PC-9 (cell line): ENCODE measurements at regions not wholly inside any gene's neighbourhood (a gene's known extent, or its start where the extent isn't known, plus 50 kb on each side); places are given as distances from the start of the nearest gene placed in this dataset.

Experiments used
- BruUV-seq: library from RNA; stranded (reverse); fragments of 400-500 nt; replicated peaks from 2 replicates; lab custom pipeline; 2021; lab: Mats Ljungman, UMichigan
- CTCF ChIA-PET: fragments of 300-600 bp; sonication (Branson Sonifier 250); formaldehyde crosslinking; loops from one replicate; lab custom pipeline; 2022; ENCODE audit warnings: antibody characterized with exemption; lab: Charles Lee
- POLR2A ChIA-PET: fragments of 300-600 bp; sonication (Branson Sonifier 250); formaldehyde crosslinking; loops from one replicate; lab custom pipeline; 2022; ENCODE audit warnings: antibody characterized with exemption; ENCODE audit not compliant: unreplicated experiment; lab: Charles Lee
- DNase-seq, 2 experiments: peaks; one replicate each; pipeline versions ENCODE4 v3.0.0 to v3.0.0-alpha.2; 2015 to 2022; ENCODE audit warnings: mixed read lengths in 1 of 2
- H2AFZ ChIP-seq: fragments of 200-600 bp; sonication (generic); 2 replicates; pipeline ENCODE4 v1.8.1; 2017; ENCODE audit warnings: antibody characterized with exemption
- H3F3A ChIP-seq: fragments of 200-600 bp; sonication (generic); 2 replicates; pipeline ENCODE4 v1.8.1; 2017; ENCODE audit warnings: antibody characterized with exemption, mild to moderate bottlenecking, low read depth; ENCODE audit not compliant: insufficient read depth
- H3K27ac ChIP-seq: fragments of 200-600 bp; sonication (generic); 2 replicates; pipeline ENCODE4 v1.6.1; 2016; ENCODE audit warnings: mixed run types
- H3K27me3 ChIP-seq: fragments of 200-600 bp; sonication (generic); 2 replicates; pipeline ENCODE4 v1.6.1; 2016; ENCODE audit warnings: low read depth, mixed run types; ENCODE audit not compliant: insufficient read depth
- H3K36me3 ChIP-seq: fragments of 200-600 bp; sonication (generic); 2 replicates; pipeline ENCODE4 v1.6.1; 2016; ENCODE audit warnings: low read depth, mixed run types
- H3K4me1 ChIP-seq: fragments of 200-600 bp; sonication (generic); replicated peaks from 2 replicates; pipeline ENCODE4 v1.6.1; 2016; ENCODE audit warnings: mixed run types; ENCODE audit not compliant: insufficient read depth
- H3K4me2 ChIP-seq: fragments of 200-600 bp; sonication (generic); 2 replicates; pipeline ENCODE4 v1.6.1; 2017; ENCODE audit warnings: mixed run types
- H3K4me3 ChIP-seq: fragments of 200-600 bp; sonication (generic); 2 replicates; pipeline ENCODE4 v1.6.1; 2016; ENCODE audit warnings: mixed run types
- H3K79me2 ChIP-seq: fragments of 200-600 bp; sonication (generic); 2 replicates; pipeline ENCODE4 v1.6.1; 2017; ENCODE audit warnings: low read depth, mixed run types
- H3K9me2 ChIP-seq: fragments of 200-600 bp; sonication (generic); 2 replicates; pipeline ENCODE4 v1.8.1; 2017; ENCODE audit warnings: mild to moderate bottlenecking; ENCODE audit not compliant: insufficient read depth
- H3K9me3 ChIP-seq: fragments of 200-600 bp; sonication (generic); 2 replicates; pipeline ENCODE4 v1.8.1; 2016; ENCODE audit warnings: low read depth; ENCODE audit not compliant: insufficient read depth
- H4K20me1 ChIP-seq: fragments of 200-600 bp; sonication (generic); 2 replicates; pipeline ENCODE4 v1.8.1; 2017; ENCODE audit not compliant: insufficient read depth
- EZH2 ChIP-seq: fragments of 200-600 bp; sonication (generic); IDR thresholded peaks from 2 replicates; pipeline ENCODE4 v1.8.0; 2017; ENCODE audit warnings: antibody characterized with exemption, low read depth
- intact Hi-C: fragments of 100-400 bp; cut with micrococcal nuclease; formaldehyde crosslinking; loops from one replicate; pipeline ENCODE4 v1.10.0; 2022; ENCODE audit not compliant: unreplicated experiment
- TF ChIP-seq, protein P1 (sequence below): fragments of 200-600 bp; sonication (generic); conservative IDR thresholded peaks from 2 replicates; pipeline ENCODE4 v1.6.1; 2017; ENCODE audit warnings: mixed run types, antibody characterized with exemption, mild to moderate bottlenecking, moderate library complexity

DNA sequence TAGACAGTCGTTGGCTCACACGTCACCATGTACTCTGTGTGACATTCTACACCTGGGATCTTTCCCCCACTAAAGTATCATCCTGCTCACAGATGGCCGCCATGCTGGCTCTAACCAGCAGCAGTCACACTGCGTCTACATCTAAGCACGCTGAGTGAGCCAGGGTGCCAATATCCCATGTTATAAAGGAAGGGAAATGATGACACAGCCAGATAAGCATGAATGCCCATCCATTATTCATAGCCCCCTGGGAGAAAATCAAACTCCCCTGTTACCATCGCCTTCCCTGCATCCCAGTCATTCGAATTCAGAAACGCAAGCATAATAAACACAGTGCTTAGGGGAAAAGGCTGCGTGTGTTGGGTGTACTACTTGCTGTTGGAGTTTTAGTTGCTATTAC is 698.2 kb upstream of the AUTS2 start:
- BruUV-seq = no TSS peak
- CTCF ChIA-PET = no interaction called here

DNA sequence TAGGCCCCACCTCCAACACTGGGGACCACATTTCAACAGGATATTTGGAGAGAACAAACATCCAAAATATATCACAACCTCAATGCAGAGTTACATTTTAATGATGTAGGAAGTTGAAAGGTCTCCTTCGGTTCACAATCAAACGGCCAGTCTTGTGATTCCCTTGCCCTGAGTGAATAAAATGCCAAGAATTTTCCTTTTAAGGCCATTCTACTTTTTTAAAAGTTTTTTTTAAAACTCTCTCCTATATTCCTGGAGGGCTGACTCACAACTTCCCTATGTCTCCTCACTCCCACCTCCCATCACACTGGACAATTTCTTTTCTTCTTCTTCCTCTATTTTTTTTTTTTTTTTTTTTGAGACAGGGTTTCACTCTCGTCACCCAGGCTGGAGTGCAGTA is 693.6 kb upstream of the AUTS2 start:
- ChIA-PET POLR2A (interaction anchor here (0.6 kb wide), 1 partner anchor 329 kb away, joined by 10 read pairs; no protein-coding TSS in a partner anchor), CTCF (no interaction called here)
- TF ChIP-seq EZH2 = no peak

More for the DNA sequence above, 698.2 kb upstream of the AUTS2 start:
- H3K27me3 ChIP-seq = no peaks in the 10 kb centered on the region
- no peak overlapping the region for H3K4me2 ChIP-seq
- POLR2A ChIA-PET = no interaction called here
- H3K9me2 ChIP-seq = no peaks in the 10 kb centered on the region
- no peak overlapping the region for H2AFZ ChIP-seq
- H3F3A ChIP-seq = no peaks in the 10 kb centered on the region
- TF ChIP-seq, protein P1, sequence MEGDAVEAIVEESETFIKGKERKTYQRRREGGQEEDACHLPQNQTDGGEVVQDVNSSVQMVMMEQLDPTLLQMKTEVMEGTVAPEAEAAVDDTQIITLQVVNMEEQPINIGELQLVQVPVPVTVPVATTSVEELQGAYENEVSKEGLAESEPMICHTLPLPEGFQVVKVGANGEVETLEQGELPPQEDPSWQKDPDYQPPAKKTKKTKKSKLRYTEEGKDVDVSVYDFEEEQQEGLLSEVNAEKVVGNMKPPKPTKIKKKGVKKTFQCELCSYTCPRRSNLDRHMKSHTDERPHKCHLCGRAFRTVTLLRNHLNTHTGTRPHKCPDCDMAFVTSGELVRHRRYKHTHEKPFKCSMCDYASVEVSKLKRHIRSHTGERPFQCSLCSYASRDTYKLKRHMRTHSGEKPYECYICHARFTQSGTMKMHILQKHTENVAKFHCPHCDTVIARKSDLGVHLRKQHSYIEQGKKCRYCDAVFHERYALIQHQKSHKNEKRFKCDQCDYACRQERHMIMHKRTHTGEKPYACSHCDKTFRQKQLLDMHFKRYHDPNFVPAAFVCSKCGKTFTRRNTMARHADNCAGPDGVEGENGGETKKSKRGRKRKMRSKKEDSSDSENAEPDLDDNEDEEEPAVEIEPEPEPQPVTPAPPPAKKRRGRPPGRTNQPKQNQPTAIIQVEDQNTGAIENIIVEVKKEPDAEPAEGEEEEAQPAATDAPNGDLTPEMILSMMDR = no peak
- no peak for TF ChIP-seq EZH2
- intact Hi-C loops = no loop called here
- no peaks in the 10 kb centered on the region for H3K4me1 ChIP-seq
- no peak for DNase-seq
- no peak overlapping the region for H3K27ac ChIP-seq
- H3K36me3 ChIP-seq = no peaks in the 10 kb centered on the region
- no peak overlapping the region for H3K4me3 ChIP-seq
- H3K9me3 ChIP-seq = peaks cover 3% of the 10 kb centered on the region; the same call in 1 of the 2 replicates
- H4K20me1 ChIP-seq = no peaks in the 10 kb centered on the region
- no peaks in the 10 kb centered on the region for H3K79me2 ChIP-seq

DNA sequence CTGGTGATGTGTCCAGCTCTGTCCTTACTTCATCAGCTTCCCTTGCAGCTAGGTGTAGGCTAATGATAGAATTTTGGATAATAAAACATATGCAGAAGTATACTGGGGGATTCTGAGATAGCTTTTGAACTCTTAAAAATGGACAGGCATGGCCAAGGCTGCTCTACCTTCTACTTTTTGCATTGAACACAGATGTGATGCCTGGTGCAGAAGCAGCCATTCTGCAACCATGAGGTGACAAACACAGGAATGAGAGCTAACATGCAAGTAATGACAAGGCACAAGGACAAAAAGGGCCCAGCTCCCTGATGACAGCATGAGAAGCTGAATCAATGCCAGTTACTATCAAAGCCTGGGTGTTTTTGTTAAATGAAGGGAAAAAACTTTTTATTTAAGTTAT is 686.5 kb upstream of the AUTS2 start:
- no peaks in the 10 kb centered on the region; the same call in 1 of the 2 replicates for H3F3A ChIP-seq
- no peaks in the 10 kb centered on the region for H3K9me3 ChIP-seq
- DNase-seq = no peak
- POLR2A ChIA-PET = no interaction called here
- H3K36me3 ChIP-seq = no peaks in the 10 kb centered on the region
- H3K27me3 ChIP-seq = no peaks in the 10 kb centered on the region
- H3K9me2 ChIP-seq = no peaks in the 10 kb centered on the region
- CTCF ChIA-PET = no interaction called here
- H3K27ac ChIP-seq = no peak overlapping the region
- no peak for TF ChIP-seq EZH2
- TF ChIP-seq, protein P1 = no peak
- H3K4me3 ChIP-seq = no peak overlapping the region
- H3K79me2 ChIP-seq = no peaks in the 10 kb centered on the region
- intact Hi-C loops = no loop called here
- no TSS peak for BruUV-seq
- H3K4me2 ChIP-seq = no peak overlapping the region
- H4K20me1 ChIP-seq = no peaks in the 10 kb centered on the region
- H3K4me1 ChIP-seq = peaks cover 5% of the 10 kb centered on the region; the same call in 1 of the 2 replicates
- no peak overlapping the region for H2AFZ ChIP-seq

More for the DNA sequence above, 693.6 kb upstream of the AUTS2 start:
- no TSS peak for BruUV-seq
- no peaks in the 10 kb centered on the region for H3K9me2 ChIP-seq
- DNase-seq = no peak
- H3K27ac ChIP-seq = no peak overlapping the region
- H4K20me1 ChIP-seq = no peaks in the 10 kb centered on the region
- intact Hi-C loops = no loop called here
- no peaks in the 10 kb centered on the region for H3K27me3 ChIP-seq
- no peaks in the 10 kb centered on the region for H3K36me3 ChIP-seq
- H3K9me3 ChIP-seq = peaks cover 3% of the 10 kb centered on the region; the same call in 1 of the 2 replicates
- H3F3A ChIP-seq = no peaks in the 10 kb centered on the region; the same call in 1 of the 2 replicates
- no peak overlapping the region for H2AFZ ChIP-seq
- H3K4me1 ChIP-seq = no peaks in the 10 kb centered on the region
- no peak overlapping the region for H3K4me2 ChIP-seq
- H3K4me3 ChIP-seq = no peak overlapping the region
- no peaks in the 10 kb centered on the region for H3K79me2 ChIP-seq

DNA sequence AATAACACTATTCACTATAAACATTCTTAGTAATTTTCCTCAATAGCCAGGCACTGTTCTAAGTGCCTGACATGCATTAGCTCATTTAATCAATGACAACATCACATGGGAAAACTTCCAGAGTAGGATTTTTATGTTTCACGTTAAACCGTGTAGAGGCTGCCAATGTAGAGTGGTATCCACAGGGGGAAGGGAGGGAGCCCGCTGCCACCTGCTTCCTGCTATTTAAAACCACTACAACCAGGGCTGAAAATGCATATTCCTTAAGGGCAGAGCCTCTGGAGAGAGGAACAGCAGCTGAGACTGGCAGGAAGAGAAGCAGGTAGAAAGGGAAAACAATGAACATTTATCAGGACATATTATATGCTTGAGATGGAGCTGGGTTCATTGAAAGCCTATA is 684.3 kb upstream of the AUTS2 start:
- no TSS peak for BruUV-seq
- Histone ChIP-seq H3K27ac (no peak overlapping the region), H3K27me3 (no peaks in the 10 kb centered on the region), H2AFZ (no peak overlapping the region), H3F3A (no peaks in the 10 kb centered on the region), H3K79me2 (no peaks in the 10 kb centered on the region), H3K9me3 (0 out of 2 replicates have a peak, but pooled peaks cover 4% of the 10 kb centered on the region), H3K36me3 (no peaks in the 10 kb centered on the region), H3K4me2 (no peak overlapping the region), H4K20me1 (no peaks in the 10 kb centered on the region), H3K9me2 (no peaks in the 10 kb centered on the region), H3K4me1 (peaks cover 6% of the 10 kb centered on the region; the same call in 1 of the 2 replicates), H3K4me3 (no peak overlapping the region)
- no peak for DNase-seq
- TF ChIP-seq, protein P1 = no peak
- TF ChIP-seq EZH2 = no peak
- ChIA-PET CTCF (no interaction called here), POLR2A (no interaction called here)
- intact Hi-C loops = no loop called here
